ENCODE measurements at regions not wholly inside any gene's neighbourhood (a gene's known extent, or its start where the extent isn't known, plus 50 kb on each side); places are given as distances from the start of the nearest gene placed in this dataset.

- DNase-seq (ENCODE audit: low read depth) = no peak
Measured at GRCh38 chr11:70535191-70535971, 137.1 kb downstream of the CTTN start.

DNA sequence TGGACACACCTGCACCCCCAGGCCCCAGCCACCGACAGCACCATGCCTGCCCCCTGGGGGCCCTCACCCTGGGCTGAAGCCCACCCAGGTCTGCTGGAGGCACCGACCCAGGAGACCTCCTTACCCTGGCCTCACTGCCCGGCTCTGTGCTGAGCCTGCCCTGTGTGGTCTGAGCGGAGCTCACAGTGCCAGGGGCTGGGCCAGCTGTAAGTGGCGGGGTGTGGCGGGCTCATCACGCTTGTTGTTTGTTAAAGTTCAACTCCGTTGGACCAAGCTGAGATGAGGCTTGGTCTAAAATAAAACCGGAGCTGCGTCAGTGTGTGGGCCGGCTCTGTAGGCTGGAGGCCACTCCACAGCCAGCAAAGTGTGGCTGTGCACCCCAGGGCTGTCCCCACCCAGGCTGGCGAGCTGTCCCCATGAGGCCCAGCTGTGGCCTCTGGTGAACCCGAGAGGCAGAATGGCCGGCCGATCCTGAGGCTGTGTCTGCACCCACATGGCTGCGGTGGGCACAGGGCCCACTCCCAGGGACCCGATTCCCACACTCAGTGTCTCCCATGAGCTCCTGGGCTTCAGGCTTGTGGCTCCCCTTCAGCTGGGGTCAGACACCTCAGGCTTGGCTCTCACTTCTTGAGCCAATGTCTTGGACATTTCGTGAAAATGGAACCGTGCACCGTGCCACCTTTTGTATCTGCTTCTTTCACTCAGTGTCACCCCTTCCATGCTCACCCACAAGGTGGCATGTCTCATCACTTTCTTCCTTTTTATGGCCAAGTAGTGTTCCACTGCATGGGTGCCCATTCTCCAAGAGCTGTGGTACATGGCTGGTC is 137.9 kb downstream of the CTTN start:
- DNase-seq (ENCODE audit: low read depth) = no peak

- DNase-seq (ENCODE audit: low read depth) = no peak
Measured at GRCh38 chr11:70537576-70538571, 139.5 kb downstream of the CTTN start.

DNA sequence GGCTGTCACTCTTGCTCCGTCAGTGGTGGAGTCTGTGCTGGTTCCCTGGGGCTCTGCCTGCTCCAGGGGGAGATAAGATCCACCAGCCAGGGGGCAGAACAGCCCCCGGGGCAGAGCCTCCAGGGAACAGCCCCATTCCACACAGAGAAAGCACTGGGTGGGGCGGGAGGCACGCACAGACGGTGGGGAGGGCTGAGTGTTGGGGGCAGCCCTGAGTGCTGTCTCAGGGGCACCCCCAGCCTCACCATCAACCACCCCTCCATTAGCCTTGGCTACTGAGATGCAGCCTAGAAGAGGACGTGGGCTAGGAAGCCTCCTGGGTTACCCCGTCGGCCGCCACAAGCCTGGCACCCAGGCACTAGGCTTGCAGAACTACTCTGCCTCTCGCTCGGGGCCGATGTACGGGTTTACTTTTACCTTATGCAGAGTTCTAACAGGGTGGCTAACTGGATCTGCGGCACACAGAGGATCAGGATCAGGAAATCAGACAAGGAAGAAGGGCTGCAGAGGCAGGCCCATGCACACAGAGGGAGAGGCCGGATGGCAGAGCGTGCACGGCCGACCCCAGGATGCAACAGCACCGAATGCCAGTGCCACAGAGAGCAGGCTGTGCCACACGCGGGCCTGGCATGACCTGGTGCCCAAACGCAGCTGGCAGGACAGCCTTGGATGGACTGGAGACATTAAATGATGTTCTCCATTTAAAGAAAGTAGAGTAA is 140.5 kb downstream of the CTTN start:
- no peak for DNase-seq (ENCODE audit: low read depth)

DNA sequence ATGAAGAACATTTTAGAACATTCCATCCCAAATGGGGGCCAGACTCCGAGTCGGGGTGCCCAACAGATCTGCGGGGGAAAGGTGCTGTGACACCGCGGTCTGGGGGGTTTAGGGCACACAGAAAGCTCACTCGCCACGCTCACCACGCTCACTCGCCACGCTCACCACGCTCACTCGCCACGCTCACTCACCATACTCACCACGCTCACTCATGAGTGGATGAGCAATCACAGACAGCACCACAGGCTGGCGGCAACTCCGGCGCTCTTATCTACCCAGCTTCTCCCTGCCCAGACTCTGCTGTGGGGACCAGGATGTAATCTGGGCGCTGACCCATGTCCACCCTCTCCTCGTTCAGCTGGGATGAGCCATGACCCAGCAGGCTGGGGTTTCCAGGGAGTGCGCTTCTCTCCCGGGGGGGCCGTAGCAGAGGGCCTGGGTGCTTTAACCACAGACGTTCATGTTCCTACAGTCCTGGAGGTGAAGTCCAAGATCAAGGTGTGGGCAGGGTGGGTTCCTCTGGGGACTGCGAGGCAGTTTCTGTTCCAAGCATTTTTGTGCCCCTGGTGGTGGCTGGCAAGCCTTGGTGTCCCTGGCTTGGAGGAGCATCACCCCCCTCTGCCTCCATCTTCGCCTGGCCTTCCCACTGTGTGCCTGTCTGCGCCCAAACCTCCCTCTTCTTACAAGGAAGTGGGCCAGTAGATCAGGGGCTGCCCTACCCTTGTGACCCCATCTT is 141.2 kb downstream of the CTTN start:
- no peak for DNase-seq (ENCODE audit: low read depth)

- no peak for DNase-seq (ENCODE audit: low read depth)
Measured at GRCh38 chr11:70540196-70540595, 141.9 kb downstream of the CTTN start.

DNA sequence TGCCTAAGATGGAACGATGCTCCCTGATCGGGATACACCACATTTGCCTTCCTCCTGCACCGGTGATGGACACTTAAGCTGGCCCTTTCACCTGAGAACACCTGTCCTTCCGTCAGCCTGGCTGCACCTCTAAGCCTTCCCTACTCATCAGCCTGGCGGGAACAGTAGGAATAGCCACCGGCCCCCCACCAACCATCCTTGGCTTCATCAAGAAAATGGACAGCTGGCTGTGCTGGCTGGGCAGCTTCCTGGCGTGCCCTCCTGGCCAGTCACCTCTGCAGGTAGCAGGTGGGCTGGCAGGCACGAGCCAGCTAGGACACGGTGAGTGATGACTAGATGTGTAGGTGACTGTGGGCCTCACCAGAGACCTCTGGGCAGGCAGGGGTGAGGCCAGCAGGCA is 142.8 kb downstream of the CTTN start:
- no peak for DNase-seq (ENCODE audit: low read depth)

- no peak for DNase-seq (ENCODE audit: low read depth)
Measured at GRCh38 chr11:70541699-70542098, 143.4 kb downstream of the CTTN start.

GRCh38 chr11:70542406-70542805 is 144.1 kb downstream of the CTTN start:
- DNase-seq (ENCODE audit: low read depth) = no peak

- DNase-seq (ENCODE audit: low read depth) = no peak
Measured at GRCh38 chr11:70542811-70543210, 144.5 kb downstream of the CTTN start.

DNA sequence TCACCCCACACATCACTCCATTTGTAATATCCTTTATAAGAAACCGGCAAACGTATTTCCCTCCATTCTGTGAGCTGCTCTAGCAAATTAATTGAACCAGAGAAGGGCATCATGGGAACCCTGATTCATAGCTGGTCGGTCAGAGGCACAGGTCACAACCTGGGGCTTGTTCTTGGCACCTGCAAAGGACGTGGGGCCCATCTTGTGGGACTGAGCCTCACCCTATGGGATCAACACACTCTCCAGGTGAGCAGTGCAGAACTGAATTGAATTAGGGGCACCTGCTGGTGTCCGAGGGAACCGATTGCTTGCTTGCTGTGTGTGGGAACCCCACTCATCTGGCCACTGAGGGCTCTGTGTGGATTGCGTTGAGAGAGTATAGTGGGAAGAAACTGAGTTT is 145.3 kb downstream of the CTTN start:
- no peak for DNase-seq (ENCODE audit: low read depth)

DNA sequence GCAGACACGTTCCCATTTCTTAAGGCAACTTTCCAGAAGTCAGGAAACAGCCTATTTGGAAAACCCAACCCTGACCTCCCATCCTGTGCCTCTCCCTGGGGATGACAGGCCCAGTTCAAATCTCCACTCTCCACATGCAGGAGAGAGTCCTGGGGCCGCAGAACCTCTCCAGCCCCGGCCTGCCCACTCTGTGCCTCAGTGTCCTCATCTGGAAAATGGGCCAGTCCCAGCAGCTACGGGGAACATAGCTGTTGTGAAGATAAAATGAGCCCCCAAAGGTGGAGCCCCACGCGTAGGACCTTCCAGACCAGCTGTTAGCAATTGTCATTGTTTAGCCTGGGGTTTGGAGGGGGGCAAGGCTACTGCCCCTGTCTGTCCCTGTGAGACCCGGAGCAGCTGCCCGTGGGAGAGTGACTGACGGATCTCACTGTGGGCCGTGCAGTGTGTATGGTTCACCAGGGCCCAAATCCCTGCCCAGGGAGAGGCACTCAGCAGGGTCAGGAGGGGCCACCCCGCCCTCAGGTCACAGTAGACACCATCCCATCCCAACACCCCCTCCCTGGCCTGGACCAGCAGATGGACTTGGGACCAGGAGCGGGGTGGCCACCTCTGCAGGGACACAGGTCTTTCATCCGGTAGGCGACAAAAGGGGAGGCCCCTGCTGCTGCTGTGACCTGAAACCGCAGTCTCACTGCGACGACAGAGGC is 145.9 kb downstream of the CTTN start:
- no peak for DNase-seq (ENCODE audit: low read depth)

DNA sequence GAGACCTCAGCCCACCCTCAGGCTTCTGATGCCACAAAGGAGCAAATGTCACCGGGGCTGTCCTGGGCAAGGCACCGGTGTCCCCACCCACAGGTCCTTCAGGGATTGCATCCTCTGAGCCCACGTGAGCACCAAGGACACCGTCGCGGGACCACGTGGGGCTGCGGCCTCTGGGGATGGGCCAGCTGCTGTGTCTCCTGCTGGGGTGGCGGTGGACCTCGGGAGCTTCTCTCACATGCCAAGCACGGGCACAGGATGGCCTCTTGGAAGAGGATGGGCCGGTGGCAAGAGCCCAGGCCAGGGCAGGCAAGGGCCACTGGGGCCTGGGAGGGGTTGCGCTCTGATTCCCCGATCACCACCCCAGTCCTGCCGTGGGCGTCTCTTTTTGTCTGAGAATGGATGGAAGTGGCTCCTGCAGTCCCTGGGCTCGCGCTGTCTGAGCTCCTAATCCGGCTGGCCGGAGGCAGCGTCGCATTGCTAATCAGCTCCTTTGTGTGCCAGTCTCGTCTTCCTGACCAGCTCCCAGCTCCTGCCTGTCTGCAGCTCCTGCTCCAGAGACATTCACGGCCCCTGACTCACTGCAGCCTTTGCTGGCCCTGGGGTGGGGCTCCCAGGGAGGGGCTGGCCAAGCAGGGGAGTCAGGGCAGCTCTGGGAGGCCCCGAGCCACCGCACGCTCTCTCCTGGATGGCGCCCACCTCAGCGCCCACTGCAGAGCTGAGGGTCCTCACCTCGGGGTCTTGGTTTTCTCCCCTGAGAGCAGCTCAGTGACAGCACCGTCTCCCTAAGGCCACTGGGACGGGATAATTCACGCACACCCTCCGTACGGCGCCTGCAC is 146.7 kb downstream of the CTTN start:
- DNase-seq (ENCODE audit: low read depth) = peak; percentile 17

DNA sequence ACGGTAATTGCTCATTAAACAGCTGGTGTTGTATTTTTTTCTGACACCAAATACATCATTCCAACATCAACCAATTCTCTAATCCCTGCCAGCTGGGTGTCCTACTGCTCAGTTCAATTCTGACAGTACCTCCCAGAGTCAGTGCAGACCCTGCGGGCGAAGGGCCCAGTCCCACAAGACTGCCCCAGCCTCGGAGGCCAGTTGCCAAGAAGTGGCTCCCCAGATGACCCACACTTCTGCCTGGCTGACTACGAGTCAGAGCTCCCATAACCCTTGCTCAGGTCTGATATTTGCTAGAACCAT is 147.2 kb downstream of the CTTN start:
- no peak for DNase-seq (ENCODE audit: low read depth)

GRCh38 chr11:70546191-70546940 is 148.0 kb downstream of the CTTN start:
- DNase-seq (ENCODE audit: low read depth) = no peak

DNA sequence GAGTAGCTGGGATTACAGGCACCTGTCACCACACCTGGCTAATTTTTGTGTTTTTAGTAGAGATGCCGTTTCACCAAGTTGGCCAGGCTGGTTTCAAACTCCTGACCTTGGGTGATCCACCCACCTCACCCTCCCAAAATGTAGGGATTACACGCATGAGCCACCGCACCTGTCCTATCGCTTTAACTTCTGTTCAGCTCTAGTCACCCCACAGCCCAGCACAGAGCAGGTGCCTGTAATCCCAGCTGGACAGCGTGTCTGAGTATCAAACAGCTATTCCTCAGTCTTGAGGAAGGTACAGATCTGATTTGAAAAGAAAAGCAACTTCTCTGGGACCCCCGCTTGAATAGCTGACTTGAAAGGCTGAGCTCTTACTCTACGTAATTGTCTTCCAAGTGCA is 149.1 kb downstream of the CTTN start:
- DNase-seq (ENCODE audit: low read depth) = no peak

- no peak for DNase-seq (ENCODE audit: low read depth)
Measured at GRCh38 chr11:70547821-70548670, 149.7 kb downstream of the CTTN start.

DNA sequence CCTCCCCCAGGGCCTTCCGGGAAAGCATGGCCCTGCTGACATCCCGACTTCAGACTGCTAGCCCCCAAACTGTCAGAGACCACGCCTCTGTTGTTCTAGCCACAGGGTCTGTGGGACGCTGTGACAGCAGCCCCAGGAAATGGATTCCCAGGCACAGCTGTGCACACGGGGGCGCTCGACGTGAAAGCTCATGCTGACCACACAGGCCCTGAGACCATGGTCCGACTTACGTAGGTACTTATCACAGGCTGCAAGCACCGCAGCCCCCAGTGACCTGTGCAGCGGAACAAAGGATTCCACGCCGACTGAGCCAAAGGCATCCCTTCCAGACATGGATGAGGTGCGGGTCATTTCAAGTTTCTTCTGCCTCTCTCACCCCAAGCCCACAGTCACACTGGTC is 150.6 kb downstream of the CTTN start:
- DNase-seq (ENCODE audit: low read depth) = no peak
